Osteocyte (in vitro differentiated cells): ENCODE measurements at regions not wholly inside any gene's neighbourhood (a gene's known extent, or its start where the extent isn't known, plus 50 kb on each side); places are given as distances from the start of the nearest gene placed in this dataset.
A peak's percentile ranks its signal among the peaks of the same experiment; 100 is the strongest.

Source experiments
- DNase-seq: peaks from one replicate; pipeline ENCODE4 v3.0.0; 2021; ENCODE audit warnings: mixed read lengths; ENCODE audit not compliant: unreplicated experiment; ENCODE audit errors: extremely low spot score
- H3K27ac Mint-ChIP-seq: one replicate; pipeline ENCODE4 v1.8.0; 2021; ENCODE audit warnings: mild to moderate bottlenecking, mixed read lengths; ENCODE audit not compliant: unreplicated experiment
- H3K27me3 Mint-ChIP-seq: one replicate; pipeline ENCODE4 v1.8.0; 2021; ENCODE audit warnings: mixed read lengths; ENCODE audit not compliant: unreplicated experiment
- H3K36me3 Mint-ChIP-seq: one replicate; pipeline ENCODE4 v1.8.0; 2021; ENCODE audit warnings: mixed read lengths; ENCODE audit not compliant: unreplicated experiment
- H3K4me1 Mint-ChIP-seq: one replicate; pipeline ENCODE4 v1.8.0; 2021; ENCODE audit warnings: mixed read lengths; ENCODE audit not compliant: unreplicated experiment
- H3K4me3 Mint-ChIP-seq: one replicate; pipeline ENCODE4 v1.8.0; 2021; ENCODE audit warnings: mild to moderate bottlenecking, moderate library complexity, mixed read lengths; ENCODE audit not compliant: unreplicated experiment
- H3K9me3 Mint-ChIP-seq: one replicate; pipeline ENCODE4 v1.8.0; 2021; ENCODE audit warnings: mixed read lengths; ENCODE audit not compliant: unreplicated experiment
- CTCF ChIP-seq: fragments of 200-600 bp; sonication (generic); IDR thresholded peaks from 2 replicates; pipeline ENCODE4 v1.5.0; 2021; ENCODE audit warnings: antibody characterized with exemption, mild to moderate bottlenecking, moderate library complexity

- Mint-ChIP-seq H3K9me3 (peaks cover 4% of the 10 kb centered on the region), H3K4me1 (no peaks in the 10 kb centered on the region), H3K36me3 (no peaks in the 10 kb centered on the region), H3K27ac (no peak overlapping the region), H3K27me3 (no peaks in the 10 kb centered on the region), H3K4me3 (no peak overlapping the region)
- DNase-seq = peak; percentile 70
- TF ChIP-seq CTCF = no peak
Measured at GRCh38 chr14:78091361-78091760, 78.8 kb upstream of the NRXN3 start.

GRCh38 chr14:78092040-78092439 lies 78.1 kb upstream of the NRXN3 start:
- H3K36me3 Mint-ChIP-seq = no peaks in the 10 kb centered on the region
- H3K4me1 Mint-ChIP-seq = no peaks in the 10 kb centered on the region
- H3K4me3 Mint-ChIP-seq = no peak overlapping the region
- peaks cover 4% of the 10 kb centered on the region for H3K9me3 Mint-ChIP-seq
- peak; percentile 60 for DNase-seq
- H3K27me3 Mint-ChIP-seq = no peaks in the 10 kb centered on the region
- no peak overlapping the region for H3K27ac Mint-ChIP-seq
- TF ChIP-seq CTCF = no peak

- Mint-ChIP-seq H3K36me3 (no peaks in the 10 kb centered on the region), H3K4me1 (no peaks in the 10 kb centered on the region), H3K9me3 (peaks cover 5% of the 10 kb centered on the region), H3K4me3 (no peak overlapping the region), H3K27ac (no peak overlapping the region), H3K27me3 (no peaks in the 10 kb centered on the region)
- no peak for TF ChIP-seq CTCF
- DNase-seq = no peak
Measured at GRCh38 chr14:78103271-78103670, 66.9 kb upstream of the NRXN3 start.

- H3K27ac Mint-ChIP-seq = no peak overlapping the region
- H3K36me3 Mint-ChIP-seq = no peaks in the 10 kb centered on the region
- no peak for DNase-seq
- H3K9me3 Mint-ChIP-seq = peaks cover 10% of the 10 kb centered on the region
- no peak overlapping the region for H3K4me3 Mint-ChIP-seq
- TF ChIP-seq CTCF = no peak
- H3K4me1 Mint-ChIP-seq = no peaks in the 10 kb centered on the region
- H3K27me3 Mint-ChIP-seq = no peaks in the 10 kb centered on the region
Measured at GRCh38 chr14:78104160-78104559, 66.0 kb upstream of the NRXN3 start.

GRCh38 chr14:78104655-78105054 lies 65.5 kb upstream of the NRXN3 start:
- no peaks in the 10 kb centered on the region for H3K4me1 Mint-ChIP-seq
- no peak for TF ChIP-seq CTCF
- H3K36me3 Mint-ChIP-seq = no peaks in the 10 kb centered on the region
- no peak for DNase-seq
- H3K27ac Mint-ChIP-seq = no peak overlapping the region
- no peak overlapping the region for H3K4me3 Mint-ChIP-seq
- no peaks in the 10 kb centered on the region for H3K27me3 Mint-ChIP-seq
- peaks cover 11% of the 10 kb centered on the region for H3K9me3 Mint-ChIP-seq
